H9 (cell line): ENCODE measurements at regions not wholly inside any gene's neighbourhood (a gene's known extent, or its start where the extent isn't known, plus 50 kb on each side); places are given as distances from the start of the nearest gene placed in this dataset.

Experiments used
- DNase-seq: peaks from one replicate; pipeline ENCODE4 v3.0.0-alpha.2; 2017
- H2AFZ ChIP-seq: one replicate; pipeline ENCODE4 v1.6.1; 2013; ENCODE audit warnings: mild to moderate bottlenecking, low read length, control low read depth, moderate library complexity
- H2AK5ac ChIP-seq: 2 replicates; pipeline ENCODE4 v1.6.1; 2013; ENCODE audit warnings: low read length, control low read depth, mixed read lengths; ENCODE audit not compliant: insufficient read length
- H2BK120ac ChIP-seq: one replicate; pipeline ENCODE4 v1.6.1; 2013; ENCODE audit warnings: low read depth, mild to moderate bottlenecking, low read length, control low read depth, inconsistent platforms; ENCODE audit not compliant: poor library complexity, severe bottlenecking
- H2BK12ac ChIP-seq: 2 replicates; pipeline ENCODE4 v1.6.1; 2013; ENCODE audit warnings: low read length, control low read depth, mixed read lengths, low read depth; ENCODE audit not compliant: insufficient read length
- H2BK15ac ChIP-seq: 2 replicates; pipeline ENCODE4 v1.6.1; 2013; ENCODE audit warnings: low read depth, low read length, control low read depth
- H2BK20ac ChIP-seq: one replicate; pipeline ENCODE4 v1.6.1; 2013; ENCODE audit warnings: low read depth, mild to moderate bottlenecking, low read length, control low read depth, inconsistent platforms; ENCODE audit not compliant: poor library complexity, severe bottlenecking
- H2BK5ac ChIP-seq: 2 replicates; pipeline ENCODE4 v1.6.1; 2013; ENCODE audit warnings: low read length, control low read depth, mixed read lengths; ENCODE audit not compliant: insufficient read length
- H3K14ac ChIP-seq: 2 replicates; pipeline ENCODE4 v1.6.1; 2013; ENCODE audit warnings: low read length, control low read depth; ENCODE audit not compliant: insufficient read depth
- H3K18ac ChIP-seq: 2 replicates; pipeline ENCODE4 v1.6.1; 2013; ENCODE audit warnings: low read depth, mild to moderate bottlenecking, mixed read lengths, low read length, control low read depth; ENCODE audit not compliant: insufficient read length
- H3K23ac ChIP-seq: 2 replicates; pipeline ENCODE4 v1.6.1; 2013; ENCODE audit warnings: low read length, control low read depth, mixed read lengths, low read depth; ENCODE audit not compliant: insufficient read length
- H3K23me2 ChIP-seq: 2 replicates; pipeline ENCODE4 v1.6.1; 2013; ENCODE audit warnings: low read depth, mild to moderate bottlenecking, mixed read lengths, low read length, control low read depth; ENCODE audit not compliant: insufficient read length, poor library complexity, severe bottlenecking
- H3K27ac ChIP-seq: 2 replicates; pipeline ENCODE4 v1.5.1; 2013; ENCODE audit warnings: low read length, control low read depth, mixed read lengths, low read depth; ENCODE audit not compliant: insufficient read length
- H3K27me3 ChIP-seq: 2 replicates; pipeline ENCODE4 v1.6.1; 2013; ENCODE audit warnings: low read length, control low read depth, inconsistent platforms; ENCODE audit not compliant: insufficient read depth
- H3K4ac ChIP-seq: 2 replicates; pipeline ENCODE4 v1.6.1; 2013; ENCODE audit warnings: low read depth, mild to moderate bottlenecking, control low read depth, inconsistent platforms, low read length, moderate library complexity
- H3K4me1 ChIP-seq: 2 replicates; pipeline ENCODE4 v1.6.1; 2013; ENCODE audit warnings: low read length, control low read depth, inconsistent platforms; ENCODE audit not compliant: insufficient read depth
- H3K4me2 ChIP-seq: 2 replicates; pipeline ENCODE4 v1.6.1; 2013; ENCODE audit warnings: low read length, control low read depth, mixed read lengths; ENCODE audit not compliant: insufficient read length, insufficient read depth
- H3K56ac ChIP-seq: 2 replicates; pipeline ENCODE4 v1.6.1; 2013; ENCODE audit warnings: low read depth, mild to moderate bottlenecking, mixed read lengths, low read length, control low read depth; ENCODE audit not compliant: insufficient read length
- H3K79me1 ChIP-seq: 2 replicates; pipeline ENCODE4 v1.6.1; 2013; ENCODE audit warnings: low read depth, mild to moderate bottlenecking, moderate library complexity, low read length, control low read depth, inconsistent platforms; ENCODE audit not compliant: insufficient read depth, poor library complexity, severe bottlenecking
- H3K79me2 ChIP-seq: 2 replicates; pipeline ENCODE4 v1.6.1; 2013; ENCODE audit warnings: low read length, control low read depth, inconsistent platforms; ENCODE audit not compliant: insufficient read depth
- H3K9ac ChIP-seq: 2 replicates; pipeline ENCODE4 v1.6.1; 2013; ENCODE audit warnings: low read length, control low read depth, mixed read lengths; ENCODE audit not compliant: insufficient read length; ENCODE audit errors: extremely low read depth
- H3K9me3 ChIP-seq: one replicate; pipeline ENCODE4 v1.6.1; 2013; ENCODE audit warnings: low read depth, low read length, inconsistent platforms; ENCODE audit not compliant: control insufficient read depth
- H3T11ph ChIP-seq: one replicate; pipeline ENCODE4 v1.6.1; 2013; ENCODE audit warnings: mild to moderate bottlenecking, low read length, control low read depth, inconsistent platforms
- H4K20me1 ChIP-seq: one replicate; pipeline ENCODE4 v1.6.1; 2013; ENCODE audit not compliant: control insufficient read depth, insufficient read length, insufficient read depth
- H4K5ac ChIP-seq: 2 replicates; pipeline ENCODE4 v1.6.1; 2013; ENCODE audit warnings: low read depth, mild to moderate bottlenecking, mixed read lengths, low read length, control low read depth; ENCODE audit not compliant: insufficient read length
- H4K8ac ChIP-seq: replicated peaks from 2 replicates; pipeline ENCODE4 v1.6.1; 2013; ENCODE audit warnings: low read length, control low read depth, mixed read lengths, low read depth; ENCODE audit not compliant: insufficient read length
- H4K91ac ChIP-seq: 2 replicates; pipeline ENCODE4 v1.6.1; 2013; ENCODE audit warnings: low read depth, mild to moderate bottlenecking, moderate library complexity, mixed read lengths, low read length, control low read depth; ENCODE audit not compliant: insufficient read length
- H3K27ac Mint-ChIP-seq, 3 experiments: 2 replicates in 2 of 3; 3 replicates in 1 of 3; pipeline ENCODE4 v1.8.0; 2020 to 2021; ENCODE audit warnings: mixed read lengths in 3 of 3, mild to moderate bottlenecking in 1 of 3, moderate library complexity in 1 of 3
- H3K27me3 Mint-ChIP-seq: 2 replicates; pipeline ENCODE4 v1.8.0; 2021; ENCODE audit warnings: low read depth, mild to moderate bottlenecking, moderate library complexity, mixed read lengths
- H3K36me3 Mint-ChIP-seq, 3 experiments: 2 replicates in 2 of 3; 3 replicates in 1 of 3; pipeline ENCODE4 v1.8.0; 2020 to 2021; ENCODE audit warnings: low read depth in 3 of 3, mixed read lengths in 3 of 3; ENCODE audit not compliant: insufficient read depth in 1 of 3
- H3K4me1 Mint-ChIP-seq, 2 experiments: 2 replicates each; pipeline ENCODE4 v1.8.0; 2020; ENCODE audit warnings: mixed read lengths in 2 of 2
- H3K4me3 Mint-ChIP-seq, 2 experiments: 2 replicates in 1 of 2; 3 replicates in 1 of 2; pipeline ENCODE4 v1.8.0; 2020 to 2021; ENCODE audit warnings: mild to moderate bottlenecking in 2 of 2, mixed read lengths in 2 of 2, moderate library complexity in 1 of 2
- H3K9me3 Mint-ChIP-seq, 2 experiments: 2 replicates in 1 of 2; 3 replicates in 1 of 2; pipeline ENCODE4 v1.8.0; 2020; ENCODE audit warnings: mild to moderate bottlenecking in 2 of 2, mixed read lengths in 2 of 2, moderate library complexity in 1 of 2
- CTCF ChIP-seq: fragments of 200-600 bp; sonication (generic); conservative IDR thresholded peaks from 3 replicates; pipeline ENCODE4 v1.8.0; 2021; ENCODE audit warnings: antibody characterized with exemption, mild to moderate bottlenecking
- WGBS: extraction: QIAGEN DNeasy Blood & Tissue Kit; methylation state at CpG from one replicate; pipeline ENCODE4 v1.1.7; 2013; ENCODE audit warnings: missing lambda C conversion rate, low lambda C conversion rate, mixed read lengths; ENCODE audit not compliant: insufficient read length; ENCODE audit errors: extremely low coverage; 5-methylcytosine and 5-hydroxymethylcytosine counted together

GRCh38 chr5:53368516-53368915 is 111.9 kb upstream of the FST start:
- Mint-ChIP-seq H3K9me3 (peaks cover 0 to 3% of the 10 kb centered on the region in 2 experiments; a peak in 2 of 5 replicates), H3K36me3 (no peaks in the 10 kb centered on the region), H3K27ac (no peak overlapping the region), H3K27me3 (no peaks in the 10 kb centered on the region), H3K4me3 (no peak overlapping the region), H3K4me1 (peaks cover 4% of the 10 kb centered on the region in 2 experiments)
- no peak overlapping the region for H3K18ac ChIP-seq
- no peak overlapping the region for H2AFZ ChIP-seq
- H4K8ac ChIP-seq, result no peak overlapping the region
- DNase-seq, result no peak
- H4K20me1 ChIP-seq, result no peaks in the 10 kb centered on the region
- no peak overlapping the region for H2BK5ac ChIP-seq
- no peak overlapping the region for H3T11ph ChIP-seq
- no CpG with 5 or more reads among the region's 1 CpG for WGBS
- no peak overlapping the region for H4K91ac ChIP-seq
- no peak overlapping the region for H3K14ac ChIP-seq
- no peak overlapping the region for H3K9ac ChIP-seq
- no peak overlapping the region for H3K23ac ChIP-seq
- H3K4me1 ChIP-seq, result no peaks in the 10 kb centered on the region
- no peaks in the 10 kb centered on the region for H3K79me1 ChIP-seq
- H3K23me2 ChIP-seq, result no peaks in the 10 kb centered on the region
- no peak overlapping the region for H3K27ac ChIP-seq
- H3K4me2 ChIP-seq, result no peak overlapping the region
- H4K5ac ChIP-seq, result no peak overlapping the region
- no peak overlapping the region for H2BK120ac ChIP-seq
- TF ChIP-seq CTCF, result no peak
- no peak overlapping the region for H2BK20ac ChIP-seq
- no peaks in the 10 kb centered on the region for H3K79me2 ChIP-seq
- no peak overlapping the region for H2BK12ac ChIP-seq
- H3K4ac ChIP-seq, result no peak overlapping the region
- no peak overlapping the region for H2AK5ac ChIP-seq
- H3K27me3 ChIP-seq, result no peaks in the 10 kb centered on the region
- no peak overlapping the region for H3K56ac ChIP-seq
- no peak overlapping the region for H2BK15ac ChIP-seq
- H3K9me3 ChIP-seq, result no peaks in the 10 kb centered on the region
